ENCODE measurements at regions not wholly inside any gene's neighbourhood (a gene's known extent, or its start where the extent isn't known, plus 50 kb on each side); places are given as distances from the start of the nearest gene placed in this dataset.

GRCh38 chrX:40422021-40422420, 158.7 kb upstream of the ATP6AP2 start:
- no peaks in the 10 kb centered on the region for H3K36me3 Mint-ChIP-seq (ENCODE audit: low read depth)
- no peak overlapping the region for H3K4me3 Mint-ChIP-seq
- no peak overlapping the region for H3K27ac Mint-ChIP-seq
- no peak for ATAC-seq
- no peaks in the 10 kb centered on the region for H3K9me3 Mint-ChIP-seq
- peaks cover 5% of the 10 kb centered on the region for H3K27me3 Mint-ChIP-seq
- H3K4me1 Mint-ChIP-seq, result peaks cover 12% of the 10 kb centered on the region
- no peak for DNase-seq

DNA sequence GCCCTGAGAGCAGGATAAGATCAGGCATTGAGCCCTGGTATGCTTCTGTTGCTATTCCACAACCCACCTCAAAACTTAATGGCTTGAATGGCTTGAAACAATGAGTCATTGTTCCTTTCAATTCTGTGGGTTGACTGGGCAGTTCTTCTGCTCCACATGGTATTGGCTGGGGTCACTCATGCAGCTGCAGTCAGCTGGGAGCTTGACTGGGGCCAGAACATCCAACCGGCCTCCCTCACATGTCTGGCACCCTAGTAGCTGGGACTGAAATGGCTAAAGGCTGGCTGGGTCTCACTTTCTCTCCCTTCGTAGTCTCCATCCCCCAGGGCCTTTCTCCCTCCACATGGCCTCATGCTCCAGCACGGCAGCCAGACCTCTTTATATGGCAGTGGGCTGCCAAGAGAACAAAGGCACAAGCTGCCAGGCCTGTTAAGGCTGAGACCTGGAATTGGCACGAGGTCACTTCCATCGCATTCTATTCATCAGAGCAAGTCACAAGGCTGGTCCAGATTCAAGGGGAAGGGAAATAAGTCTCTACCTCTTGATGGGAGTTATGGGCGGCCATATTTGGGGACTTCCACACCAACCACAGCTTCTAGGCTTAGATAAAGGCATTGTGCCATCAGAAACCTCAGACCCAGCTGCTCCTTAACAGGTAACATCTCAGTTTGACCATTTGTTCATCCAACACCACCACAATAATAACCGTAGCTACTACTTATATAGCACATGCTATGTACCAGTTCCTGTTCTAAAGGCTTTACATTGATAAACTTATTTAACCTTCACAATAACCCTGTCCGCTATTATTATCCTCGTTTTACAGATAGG, 159.7 kb upstream of the ATP6AP2 start:
- H3K27ac Mint-ChIP-seq, result no peak overlapping the region
- no peaks in the 10 kb centered on the region for H3K9me3 Mint-ChIP-seq
- no peaks in the 10 kb centered on the region for H3K36me3 Mint-ChIP-seq (ENCODE audit: low read depth)
- H3K4me1 Mint-ChIP-seq, result peaks cover 12% of the 10 kb centered on the region
- H3K4me3 Mint-ChIP-seq, result no peak overlapping the region
- DNase-seq, result no peak
- ATAC-seq, result no peak
- peaks cover 5% of the 10 kb centered on the region for H3K27me3 Mint-ChIP-seq

DNA sequence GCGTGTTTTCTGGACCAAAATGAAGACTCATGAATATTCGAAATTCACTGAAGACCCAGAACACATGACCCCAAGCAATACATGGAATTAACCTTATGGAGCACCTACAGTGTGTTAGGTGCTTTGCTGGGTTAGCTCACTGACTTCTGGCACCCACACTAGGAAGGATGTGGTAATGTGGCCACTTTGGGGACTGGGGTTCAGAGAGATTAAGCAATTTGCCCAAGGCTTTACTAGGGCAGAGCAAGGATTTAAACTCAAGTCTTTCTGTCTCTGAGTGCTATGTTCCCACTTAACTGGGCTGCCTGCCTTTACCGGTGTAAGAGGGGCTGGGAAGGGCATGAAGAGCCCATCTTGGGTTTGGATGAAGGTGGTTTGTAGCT, 162.0 kb upstream of the ATP6AP2 start:
- ATAC-seq (peak; percentile 20), DNase-seq (no peak)
- no peak overlapping the region for H3K27ac Mint-ChIP-seq
- no peak overlapping the region for H3K4me3 Mint-ChIP-seq
- no peaks in the 10 kb centered on the region for H3K27me3 Mint-ChIP-seq
- H3K9me3 Mint-ChIP-seq, result no peaks in the 10 kb centered on the region
- peaks cover 12% of the 10 kb centered on the region for H3K4me1 Mint-ChIP-seq
- H3K36me3 Mint-ChIP-seq (ENCODE audit: low read depth), result no peaks in the 10 kb centered on the region

GRCh38 chrX:40418146-40418812, 162.5 kb upstream of the ATP6AP2 start:
- H3K27ac Mint-ChIP-seq, result no peak overlapping the region
- no peak for DNase-seq
- no peak overlapping the region for H3K4me3 Mint-ChIP-seq
- H3K9me3 Mint-ChIP-seq, result no peaks in the 10 kb centered on the region
- no peaks in the 10 kb centered on the region for H3K27me3 Mint-ChIP-seq
- peaks cover 12% of the 10 kb centered on the region for H3K4me1 Mint-ChIP-seq
- no peaks in the 10 kb centered on the region for H3K36me3 Mint-ChIP-seq (ENCODE audit: low read depth)
- no peak for ATAC-seq

- Mint-ChIP-seq H3K9me3 (no peaks in the 10 kb centered on the region), H3K4me3 (no peak overlapping the region), H3K36me3 (ENCODE audit: low read depth) (no peaks in the 10 kb centered on the region), H3K27ac (no peak overlapping the region), H3K27me3 (no peaks in the 10 kb centered on the region), H3K4me1 (peaks cover 7% of the 10 kb centered on the region)
- ATAC-seq (no peak), DNase-seq (no peak)
Measured at GRCh38 chrX:40415675-40416074, 165.1 kb upstream of the ATP6AP2 start.

- ATAC-seq (no peak), DNase-seq (no peak)
- Mint-ChIP-seq H3K36me3 (ENCODE audit: low read depth) (no peaks in the 10 kb centered on the region), H3K27ac (no peak overlapping the region), H3K9me3 (peaks cover 6% of the 10 kb centered on the region), H3K4me1 (peaks cover 7% of the 10 kb centered on the region), H3K27me3 (no peaks in the 10 kb centered on the region), H3K4me3 (no peak overlapping the region)
Measured at GRCh38 chrX:40414335-40414734, 166.4 kb upstream of the ATP6AP2 start.

- DNase-seq, result no peak
- Mint-ChIP-seq H3K27me3 (no peaks in the 10 kb centered on the region), H3K4me1 (no peaks in the 10 kb centered on the region), H3K27ac (no peak overlapping the region), H3K9me3 (peaks cover 11% of the 10 kb centered on the region), H3K4me3 (no peak overlapping the region), H3K36me3 (ENCODE audit: low read depth) (no peaks in the 10 kb centered on the region)
- no peak for ATAC-seq
Measured at GRCh38 chrX:40411340-40412111, 169.2 kb upstream of the ATP6AP2 start.

DNA sequence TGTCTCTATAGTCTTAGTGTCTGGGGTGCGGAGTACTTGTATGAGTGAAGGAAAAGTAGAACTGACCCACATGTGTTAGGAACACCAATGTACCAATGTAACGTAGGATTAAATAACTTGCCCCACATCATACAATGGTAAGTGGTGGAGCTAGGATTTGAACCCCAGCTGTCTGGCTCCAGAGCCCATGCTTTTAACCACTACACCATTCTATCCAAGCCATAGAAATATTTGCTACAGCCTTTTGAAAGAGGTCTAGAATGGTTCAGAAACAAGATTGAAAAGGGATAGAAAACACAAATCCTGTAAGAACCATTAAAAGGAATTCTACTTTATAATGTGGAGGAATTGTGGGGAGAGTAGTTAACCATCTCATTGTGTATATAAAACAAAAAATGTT, 169.9 kb upstream of the ATP6AP2 start:
- H3K4me3 Mint-ChIP-seq, result no peak overlapping the region
- no peak overlapping the region for H3K27ac Mint-ChIP-seq
- peaks cover 11% of the 10 kb centered on the region for H3K9me3 Mint-ChIP-seq
- ATAC-seq (no peak), DNase-seq (no peak)
- no peaks in the 10 kb centered on the region for H3K27me3 Mint-ChIP-seq
- H3K4me1 Mint-ChIP-seq, result no peaks in the 10 kb centered on the region
- no peaks in the 10 kb centered on the region for H3K36me3 Mint-ChIP-seq (ENCODE audit: low read depth)

- Mint-ChIP-seq H3K27me3 (no peaks in the 10 kb centered on the region), H3K27ac (no peak overlapping the region), H3K9me3 (peaks cover 11% of the 10 kb centered on the region), H3K4me1 (no peaks in the 10 kb centered on the region), H3K36me3 (ENCODE audit: low read depth) (no peaks in the 10 kb centered on the region), H3K4me3 (no peak overlapping the region)
- ATAC-seq (no peak), DNase-seq (no peak)
Measured at GRCh38 chrX:40406330-40406859, 174.4 kb upstream of the ATP6AP2 start.

GRCh38 chrX:40405399-40405798, 175.4 kb upstream of the ATP6AP2 start:
- no peak overlapping the region for H3K27ac Mint-ChIP-seq
- H3K4me1 Mint-ChIP-seq, result no peaks in the 10 kb centered on the region
- H3K9me3 Mint-ChIP-seq, result peaks cover 11% of the 10 kb centered on the region
- H3K27me3 Mint-ChIP-seq, result no peaks in the 10 kb centered on the region
- DNase-seq, result no peak
- no peaks in the 10 kb centered on the region for H3K36me3 Mint-ChIP-seq (ENCODE audit: low read depth)
- ATAC-seq, result no peak
- H3K4me3 Mint-ChIP-seq, result no peak overlapping the region

GRCh38 chrX:40403757-40404156, 177.0 kb upstream of the ATP6AP2 start:
- no peak for DNase-seq
- Mint-ChIP-seq H3K4me1 (no peaks in the 10 kb centered on the region), H3K27me3 (no peaks in the 10 kb centered on the region), H3K4me3 (no peak overlapping the region), H3K36me3 (ENCODE audit: low read depth) (no peaks in the 10 kb centered on the region), H3K9me3 (peaks cover 4% of the 10 kb centered on the region), H3K27ac (no peak overlapping the region)
- ATAC-seq, result no peak

DNA sequence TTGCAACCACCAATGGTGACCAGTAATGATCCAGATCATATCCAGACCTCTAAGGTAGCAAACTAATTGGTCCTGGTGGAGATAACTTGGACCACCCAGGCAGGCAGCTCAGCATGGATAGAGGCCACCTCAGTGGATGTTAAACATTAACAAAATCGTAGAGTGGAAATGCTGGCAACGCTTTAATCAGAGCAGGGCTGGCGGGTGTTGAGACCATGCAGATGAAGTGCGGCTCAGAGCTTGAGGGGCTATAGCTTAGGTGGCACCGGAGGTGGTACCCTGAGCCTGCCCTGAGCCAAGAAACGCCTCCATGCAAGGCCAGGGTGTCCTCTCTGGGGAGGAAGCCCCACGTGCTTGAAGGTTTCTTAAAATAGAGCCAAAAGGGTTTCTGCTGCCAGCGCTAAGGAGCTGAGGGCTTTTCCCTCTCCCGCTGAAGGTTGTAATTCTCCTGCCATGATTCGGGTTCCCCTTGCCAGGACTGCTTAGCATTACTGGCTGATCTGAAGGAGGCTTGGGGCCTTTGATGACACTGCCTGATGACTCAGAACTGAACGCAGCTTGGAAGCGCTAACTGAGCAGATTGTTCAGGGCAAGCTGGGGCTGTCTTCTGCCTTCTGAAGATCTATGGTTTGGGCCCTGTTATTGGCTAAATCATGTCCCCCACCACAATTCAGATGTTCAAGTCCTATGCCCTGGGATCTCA, 177.8 kb upstream of the ATP6AP2 start:
- DNase-seq (no peak), ATAC-seq (no peak)
- H3K36me3 Mint-ChIP-seq (ENCODE audit: low read depth), result no peaks in the 10 kb centered on the region
- no peaks in the 10 kb centered on the region for H3K27me3 Mint-ChIP-seq
- H3K4me1 Mint-ChIP-seq, result no peaks in the 10 kb centered on the region
- H3K4me3 Mint-ChIP-seq, result no peak overlapping the region
- peaks cover under 1% of the 10 kb centered on the region for H3K9me3 Mint-ChIP-seq
- no peak overlapping the region for H3K27ac Mint-ChIP-seq

GRCh38 chrX:40395102-40395501, 185.7 kb upstream of the ATP6AP2 start:
- Mint-ChIP-seq H3K4me3 (no peak overlapping the region), H3K27me3 (no peaks in the 10 kb centered on the region), H3K36me3 (ENCODE audit: low read depth) (no peaks in the 10 kb centered on the region), H3K9me3 (peaks cover 4% of the 10 kb centered on the region), H3K27ac (no peak overlapping the region), H3K4me1 (no peaks in the 10 kb centered on the region)
- DNase-seq, result no peak
- no peak for ATAC-seq

DNA sequence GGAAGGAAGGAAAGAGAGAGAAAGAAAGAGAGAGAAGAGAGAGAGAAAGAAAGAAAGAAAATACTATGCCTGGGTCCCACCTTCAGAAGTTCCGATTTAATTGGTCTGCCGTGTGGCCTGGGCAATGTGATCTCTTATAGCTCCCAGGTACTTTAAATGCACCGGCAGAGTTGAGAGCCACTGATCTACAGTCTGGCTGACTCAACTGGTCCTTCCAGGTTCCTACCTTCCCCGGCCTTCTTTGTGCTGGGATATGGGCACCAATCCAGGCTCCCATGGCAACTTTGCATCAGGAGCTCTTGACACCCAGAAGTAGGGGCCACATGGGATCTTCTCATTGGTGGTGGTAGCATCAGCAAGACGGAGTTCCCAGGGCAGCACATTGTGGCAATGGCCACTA, 186.5 kb upstream of the ATP6AP2 start:
- ATAC-seq (no peak), DNase-seq (no peak)
- Mint-ChIP-seq H3K36me3 (ENCODE audit: low read depth) (no peaks in the 10 kb centered on the region), H3K4me3 (no peak overlapping the region), H3K27me3 (no peaks in the 10 kb centered on the region), H3K4me1 (no peaks in the 10 kb centered on the region), H3K27ac (no peak overlapping the region), H3K9me3 (peaks cover 4% of the 10 kb centered on the region)

Data from activated naive CD8-positive, alpha-beta T cell treated with anti-CD3 and anti-CD28 coated beads, Interleukin-2, amount 50 U/mL, for 24 hours (primary cell).